Renal cortical epithelial cell (primary cell): ENCODE measurements at regions not wholly inside any gene's neighbourhood (a gene's known extent, or its start where the extent isn't known, plus 50 kb on each side); places are given as distances from the start of the nearest gene placed in this dataset.

Source experiments
- DNase-seq: peaks from one replicate; pipeline ENCODE4 v3.0.0-alpha.2; 2011; ENCODE audit warnings: low read depth

- DNase-seq, result no peak
Measured at GRCh38 chr3:84073664-84074063, 885.1 kb upstream of the CADM2 start.

- DNase-seq, result peak; percentile 1
Measured at GRCh38 chr3:84074767-84075166, 884.0 kb upstream of the CADM2 start.

GRCh38 chr3:84077479-84077878, 881.3 kb upstream of the CADM2 start:
- no peak for DNase-seq

GRCh38 chr3:84082726-84083125, 876.1 kb upstream of the CADM2 start:
- DNase-seq, result no peak

GRCh38 chr3:84092907-84093306, 865.9 kb upstream of the CADM2 start:
- no peak for DNase-seq

GRCh38 chr3:84096188-84096587, 862.6 kb upstream of the CADM2 start:
- DNase-seq, result no peak

GRCh38 chr3:84100861-84101260, 857.9 kb upstream of the CADM2 start:
- no peak for DNase-seq

GRCh38 chr3:84108442-84108971, 850.3 kb upstream of the CADM2 start:
- peak; percentile 56 for DNase-seq

- no peak for DNase-seq
Measured at GRCh38 chr3:84109911-84110310, 848.9 kb upstream of the CADM2 start.

- no peak for DNase-seq
Measured at GRCh38 chr3:84110787-84111186, 848.0 kb upstream of the CADM2 start.

- no peak for DNase-seq
Measured at GRCh38 chr3:84125201-84125721, 833.5 kb upstream of the CADM2 start.

- no peak for DNase-seq
Measured at GRCh38 chr3:84125760-84126159, 833.0 kb upstream of the CADM2 start.

- DNase-seq, result no peak
Measured at GRCh38 chr3:84126160-84126559, 832.6 kb upstream of the CADM2 start.

GRCh38 chr3:84128024-84128423, 830.8 kb upstream of the CADM2 start:
- no peak for DNase-seq

GRCh38 chr3:84136425-84136824, 822.4 kb upstream of the CADM2 start:
- DNase-seq, result no peak

GRCh38 chr3:84140631-84141030, 818.2 kb upstream of the CADM2 start:
- no peak for DNase-seq

GRCh38 chr3:84141571-84141970, 817.2 kb upstream of the CADM2 start:
- DNase-seq, result no peak

GRCh38 chr3:84165328-84165727, 793.5 kb upstream of the CADM2 start:
- no peak for DNase-seq

GRCh38 chr3:84175449-84175848, 783.3 kb upstream of the CADM2 start:
- no peak for DNase-seq

- DNase-seq, result no peak
Measured at GRCh38 chr3:84184937-84185336, 773.9 kb upstream of the CADM2 start.

- no peak for DNase-seq
Measured at GRCh38 chr3:84194029-84194428, 764.8 kb upstream of the CADM2 start.

- no peak for DNase-seq
Measured at GRCh38 chr3:84209474-84209873, 749.3 kb upstream of the CADM2 start.

GRCh38 chr3:84223512-84223911, 735.3 kb upstream of the CADM2 start:
- DNase-seq, result no peak

- no peak for DNase-seq
Measured at GRCh38 chr3:84224262-84224661, 734.5 kb upstream of the CADM2 start.
